Left ventricle myocardium inferior (tissue), 1 donor: ENCODE measurements at regions not wholly inside any gene's neighbourhood (a gene's known extent, or its start where the extent isn't known, plus 50 kb on each side); places are given as distances from the start of the nearest gene placed in this dataset.

Experiments used
- DNase-seq: peaks from one replicate; pipeline ENCODE4 v3.0.0-alpha.2; 2020
- H3K27ac ChIP-seq: fragments of 200-600 bp; replicated peaks from 2 replicates; pipeline ENCODE4 v1.8.0; 2021
- H3K27me3 ChIP-seq: fragments of 200-600 bp; 2 replicates; pipeline ENCODE4 v1.8.0; 2021; ENCODE audit warnings: low read depth
- H3K36me3 ChIP-seq: fragments of 200-600 bp; 2 replicates; pipeline ENCODE4 v1.8.0; 2021
- H3K4me1 ChIP-seq: fragments of 200-600 bp; 2 replicates; pipeline ENCODE4 v1.8.0; 2021
- H3K4me3 ChIP-seq: fragments of 200-600 bp; 2 replicates; pipeline ENCODE4 v1.8.0; 2021; ENCODE audit warnings: mild to moderate bottlenecking, moderate library complexity
- H3K9me3 ChIP-seq: fragments of 200-600 bp; replicated peaks from 2 replicates; pipeline ENCODE4 v1.8.0; 2021
- CTCF ChIP-seq: fragments of 200-600 bp; IDR thresholded peaks from 2 replicates; pipeline ENCODE4 v1.8.0; 2021; ENCODE audit warnings: antibody characterized with exemption, mild to moderate bottlenecking, borderline replicate concordance
- intact Hi-C: fragments of 100-400 bp; cut with micrococcal nuclease; formaldehyde crosslinking; loops from one replicate; pipeline ENCODE4 v1.11.0; 2022
- donor health status: DM: no; HTN: yes; CAD: no; lungs with severe emphysema.

- Histone ChIP-seq H3K27me3 (no peaks in the 10 kb centered on the region), H3K9me3 (no peaks in the 10 kb centered on the region), H3K27ac (no peak overlapping the region), H3K36me3 (no peaks in the 10 kb centered on the region), H3K4me1 (peaks cover 13% of the 10 kb centered on the region), H3K4me3 (no peak overlapping the region)
- TF ChIP-seq CTCF: no peak
- intact Hi-C loops: no loop called here
- DNase-seq: no peak
Observed at GRCh38 chr14:45698462-45699134, 445.6 kb upstream of the MIS18BP1 start.

DNA sequence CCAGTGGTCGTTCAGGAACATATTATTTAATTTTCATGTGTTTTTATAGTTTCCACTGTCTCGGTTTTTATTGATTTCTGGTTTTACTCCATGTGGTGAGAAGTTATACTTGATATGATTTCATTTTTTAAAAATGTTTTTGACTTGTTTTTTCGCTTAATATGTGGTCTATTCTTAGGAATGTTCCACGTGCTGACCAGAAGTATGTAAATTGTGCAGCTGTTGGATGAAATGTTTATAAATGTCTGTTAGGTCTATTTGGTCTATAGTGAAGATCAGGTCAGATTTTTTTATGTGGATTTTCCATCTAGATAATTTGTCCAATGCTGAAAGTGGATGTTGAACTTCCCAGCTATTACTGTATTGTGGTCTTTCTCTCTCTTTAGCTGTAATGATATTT lies 433.8 kb upstream of the MIS18BP1 start:
- H3K27me3 ChIP-seq: no peaks in the 10 kb centered on the region
- H3K27ac ChIP-seq: no peak overlapping the region
- DNase-seq: no peak
- H3K4me3 ChIP-seq: no peak overlapping the region
- peaks cover 38% of the 10 kb centered on the region for H3K9me3 ChIP-seq
- intact Hi-C loops: no loop called here
- H3K36me3 ChIP-seq: no peaks in the 10 kb centered on the region
- no peaks in the 10 kb centered on the region for H3K4me1 ChIP-seq
- TF ChIP-seq CTCF: no peak

DNA sequence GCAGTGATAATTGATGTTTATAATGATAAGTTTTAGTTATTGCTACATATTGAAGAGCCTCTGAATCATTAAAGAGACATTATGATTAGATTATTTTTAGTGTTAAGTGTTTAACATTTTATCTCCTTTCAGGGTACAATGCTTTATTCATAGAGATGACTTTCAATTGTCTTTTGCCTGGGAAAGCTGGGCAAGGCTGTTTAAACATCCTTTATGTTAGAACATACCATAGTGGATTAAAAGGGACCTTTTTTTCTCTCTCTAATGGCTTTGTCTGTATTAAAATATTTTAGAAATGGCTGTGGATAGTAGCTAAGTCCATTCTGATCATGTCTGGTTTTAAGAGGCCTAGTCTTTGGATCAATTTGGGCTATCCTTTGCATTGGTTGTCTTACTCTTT lies 427.5 kb upstream of the MIS18BP1 start:
- Histone ChIP-seq H3K27ac (no peak overlapping the region), H3K4me1 (no peaks in the 10 kb centered on the region), H3K27me3 (no peaks in the 10 kb centered on the region), H3K36me3 (no peaks in the 10 kb centered on the region), H3K4me3 (no peak overlapping the region), H3K9me3 (peaks cover 17% of the 10 kb centered on the region)
- intact Hi-C loops: no loop called here
- no peak for DNase-seq
- no peak for TF ChIP-seq CTCF

- intact Hi-C loops: no loop called here
- Histone ChIP-seq H3K4me3 (no peak overlapping the region), H3K9me3 (peaks cover 10% of the 10 kb centered on the region), H3K27me3 (no peaks in the 10 kb centered on the region), H3K36me3 (no peaks in the 10 kb centered on the region), H3K27ac (no peak overlapping the region), H3K4me1 (no peaks in the 10 kb centered on the region)
- no peak for DNase-seq
- no peak for TF ChIP-seq CTCF
Observed at GRCh38 chr14:45679853-45680252, 426.9 kb upstream of the MIS18BP1 start.

DNA sequence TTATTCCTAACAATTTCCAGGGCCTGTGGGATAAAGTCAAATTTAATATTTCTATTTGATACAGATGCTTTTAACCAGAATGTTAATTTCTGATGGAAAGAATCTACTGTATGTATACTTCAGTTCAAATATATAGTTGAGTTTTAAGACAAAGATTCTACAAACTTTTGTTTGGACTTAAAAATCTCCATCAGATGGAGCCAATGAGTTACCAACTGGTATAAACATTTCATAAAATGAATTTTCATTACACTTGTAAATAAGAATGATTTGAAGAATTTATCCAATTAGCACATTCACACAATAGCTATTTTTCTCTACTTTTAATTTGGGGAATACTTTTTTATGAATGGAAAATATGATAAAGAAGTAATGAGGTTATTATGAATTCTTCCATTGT lies 425.2 kb upstream of the MIS18BP1 start:
- Histone ChIP-seq H3K36me3 (no peaks in the 10 kb centered on the region), H3K4me3 (no peak overlapping the region), H3K27ac (no peak overlapping the region), H3K4me1 (no peaks in the 10 kb centered on the region), H3K27me3 (no peaks in the 10 kb centered on the region), H3K9me3 (no peaks in the 10 kb centered on the region)
- no peak for TF ChIP-seq CTCF
- no peak for DNase-seq
- intact Hi-C loops: no loop called here
